Heart left ventricle (tissue), 13 donors: ENCODE measurements at regions not wholly inside any gene's neighbourhood (a gene's known extent, or its start where the extent isn't known, plus 50 kb on each side); places are given as distances from the start of the nearest gene placed in this dataset.

ENCODE experiments used
- POLR2A ChIP-seq, 2 donors: fragments of 450-650 bp; IDR thresholded peaks; one replicate each; pipeline ENCODE4 v1.6.1; 2017; ENCODE audit warnings: antibody characterized with exemption in 2 of 2, mild to moderate bottlenecking in 2 of 2, moderate library complexity in 2 of 2
- TF ChIP-seq, protein P1 (sequence below), 12 donors: fragments of 200-600 bp; sonication (generic) in 4 of 12; IDR thresholded peaks; one replicate each; pipeline versions ENCODE4 v1.5.0 to v1.8.0; 2018 to 2022; ENCODE audit warnings: antibody characterized with exemption in 12 of 12, mild to moderate bottlenecking in 5 of 12
- donor health status: ischemic (EF 13 %, LVEDD 7.1; RV severe dilation, severe dysfunction).
- donor health status: DM: no; HTN: yes; CAD: no.
- donor health status: DM: no; HTN: no; CAD: no.
- donor health status: ischemic (EF 25% LVEDD 6.9; RV normal size, moderate dysfunction).
- donor health status: ischemic (EF 25% LVEDD 5.7; RV mildly dilated, moderate dysfunction).
- donor health status: ischemic (EF 35%, LVEDD 5.7; RV mildly dilated, moderate dysfunction).
- donor health status: nonischemic (EF 11% LVEDD 7.7; RV severe dilation, severe dysfunction).
- donor health status: DM: yes; HTN: yes; CAD: no.
- donor health status: PGD.
- donor health status: ischemic (EF 29% LVEDD 5.4; RV normal size, mild dysfunction).
- donor health status: nonischemic (EF 23%, LVEDD 6.1; RV moderate dilation, normal function).

DNA sequence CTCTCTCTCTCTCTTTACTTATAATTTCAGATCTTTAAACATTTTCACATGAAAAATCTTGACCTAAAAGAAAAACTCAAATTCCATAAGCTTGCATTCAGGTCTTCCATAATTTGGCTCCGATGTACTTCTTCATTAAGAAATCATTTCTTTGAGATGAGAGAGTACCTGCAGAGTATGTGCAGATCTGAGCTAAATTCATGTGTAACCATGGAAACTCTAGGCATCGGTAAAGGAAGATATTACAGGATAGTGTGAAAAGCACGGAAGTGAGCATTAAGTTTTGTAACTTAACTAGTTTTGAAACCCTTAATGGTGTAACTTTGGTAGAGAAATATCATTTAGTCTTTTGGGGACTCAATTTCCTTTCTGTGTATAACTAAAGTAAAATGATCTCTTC is 295.9 kb upstream of the SOX4 start:
- no peak for TF ChIP-seq POLR2A (IDR thresholded peaks at IDR 0.05)
- TF ChIP-seq, protein P1, sequence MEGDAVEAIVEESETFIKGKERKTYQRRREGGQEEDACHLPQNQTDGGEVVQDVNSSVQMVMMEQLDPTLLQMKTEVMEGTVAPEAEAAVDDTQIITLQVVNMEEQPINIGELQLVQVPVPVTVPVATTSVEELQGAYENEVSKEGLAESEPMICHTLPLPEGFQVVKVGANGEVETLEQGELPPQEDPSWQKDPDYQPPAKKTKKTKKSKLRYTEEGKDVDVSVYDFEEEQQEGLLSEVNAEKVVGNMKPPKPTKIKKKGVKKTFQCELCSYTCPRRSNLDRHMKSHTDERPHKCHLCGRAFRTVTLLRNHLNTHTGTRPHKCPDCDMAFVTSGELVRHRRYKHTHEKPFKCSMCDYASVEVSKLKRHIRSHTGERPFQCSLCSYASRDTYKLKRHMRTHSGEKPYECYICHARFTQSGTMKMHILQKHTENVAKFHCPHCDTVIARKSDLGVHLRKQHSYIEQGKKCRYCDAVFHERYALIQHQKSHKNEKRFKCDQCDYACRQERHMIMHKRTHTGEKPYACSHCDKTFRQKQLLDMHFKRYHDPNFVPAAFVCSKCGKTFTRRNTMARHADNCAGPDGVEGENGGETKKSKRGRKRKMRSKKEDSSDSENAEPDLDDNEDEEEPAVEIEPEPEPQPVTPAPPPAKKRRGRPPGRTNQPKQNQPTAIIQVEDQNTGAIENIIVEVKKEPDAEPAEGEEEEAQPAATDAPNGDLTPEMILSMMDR (IDR thresholded peaks at IDR 0.05): no peak
